Fibroblast of villous mesenchyme (primary cell): ENCODE measurements at regions not wholly inside any gene's neighbourhood (a gene's known extent, or its start where the extent isn't known, plus 50 kb on each side); places are given as distances from the start of the nearest gene placed in this dataset.

Experiments used
- DNase-seq: peaks from one replicate; pipeline ENCODE4 v3.0.0-alpha.2; 2010; ENCODE audit warnings: low read depth
- H3K4me3 ChIP-seq: 2 replicates; pipeline ENCODE4 v1.5.1; 2011; ENCODE audit warnings: low read depth, mild to moderate bottlenecking, low read length
- CTCF ChIP-seq: IDR thresholded peaks from 2 replicates; pipeline ENCODE4 v1.5.1; 2012; ENCODE audit warnings: low read depth, mild to moderate bottlenecking, low read length; ENCODE audit not compliant: insufficient read depth

- DNase-seq: no peak
- TF ChIP-seq CTCF: no peak
- H3K4me3 ChIP-seq: no peak overlapping the region
Measured at GRCh38 chr13:30565658-30566057, 52.1 kb upstream of the USPL1 start.

- TF ChIP-seq CTCF: no peak
- DNase-seq: no peak
- H3K4me3 ChIP-seq: no peak overlapping the region
Measured at GRCh38 chr13:30567072-30567471, 50.6 kb upstream of the USPL1 start.
